Tongue (tissue), 1 donor: ENCODE measurements at regions not wholly inside any gene's neighbourhood (a gene's known extent, or its start where the extent isn't known, plus 50 kb on each side); places are given as distances from the start of the nearest gene placed in this dataset.
A peak's percentile ranks its signal among the peaks of the same experiment; 100 is the strongest.

Experiments
- DNase-seq: peaks from one replicate; pipeline ENCODE4 v3.0.0-alpha.2; 2015

DNA sequence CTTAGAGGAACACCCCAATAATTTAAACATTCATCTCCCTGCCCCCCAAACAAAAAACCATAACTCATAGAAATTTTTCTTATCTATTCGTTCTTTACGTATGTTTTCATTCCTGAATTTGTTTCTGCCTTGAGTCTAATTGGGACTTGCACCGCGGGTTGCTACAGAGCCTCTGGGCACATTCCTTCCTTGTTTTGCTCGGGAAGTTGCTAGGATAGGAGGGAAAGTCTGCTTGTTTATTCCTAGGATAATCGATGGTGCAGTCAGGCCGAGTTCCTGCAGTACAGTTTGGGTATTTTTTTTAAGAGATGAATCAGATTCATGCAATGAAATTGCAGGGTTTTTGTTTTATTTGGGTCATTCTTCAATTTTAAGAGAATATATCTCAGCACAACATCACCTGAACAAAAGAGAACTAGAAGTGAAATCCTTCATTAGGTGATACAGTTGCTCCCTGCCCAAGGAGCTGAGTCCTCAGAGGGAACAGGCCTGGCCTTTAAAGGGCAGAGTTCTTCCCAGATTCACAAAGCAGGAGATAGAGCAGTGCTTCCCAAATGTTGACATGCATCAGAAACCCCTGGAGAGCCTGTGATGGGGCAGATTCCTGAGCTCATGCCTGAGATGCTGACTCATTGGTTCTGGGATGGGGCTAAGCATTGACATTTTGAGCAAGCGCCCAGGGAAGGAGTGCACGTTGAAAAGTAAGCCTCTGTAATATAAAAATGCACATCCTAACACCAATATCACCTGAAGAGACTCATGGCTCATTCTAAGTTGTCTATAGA lies 114.9 kb upstream of the FAM9B start:
- DNase-seq: no peak

DNA sequence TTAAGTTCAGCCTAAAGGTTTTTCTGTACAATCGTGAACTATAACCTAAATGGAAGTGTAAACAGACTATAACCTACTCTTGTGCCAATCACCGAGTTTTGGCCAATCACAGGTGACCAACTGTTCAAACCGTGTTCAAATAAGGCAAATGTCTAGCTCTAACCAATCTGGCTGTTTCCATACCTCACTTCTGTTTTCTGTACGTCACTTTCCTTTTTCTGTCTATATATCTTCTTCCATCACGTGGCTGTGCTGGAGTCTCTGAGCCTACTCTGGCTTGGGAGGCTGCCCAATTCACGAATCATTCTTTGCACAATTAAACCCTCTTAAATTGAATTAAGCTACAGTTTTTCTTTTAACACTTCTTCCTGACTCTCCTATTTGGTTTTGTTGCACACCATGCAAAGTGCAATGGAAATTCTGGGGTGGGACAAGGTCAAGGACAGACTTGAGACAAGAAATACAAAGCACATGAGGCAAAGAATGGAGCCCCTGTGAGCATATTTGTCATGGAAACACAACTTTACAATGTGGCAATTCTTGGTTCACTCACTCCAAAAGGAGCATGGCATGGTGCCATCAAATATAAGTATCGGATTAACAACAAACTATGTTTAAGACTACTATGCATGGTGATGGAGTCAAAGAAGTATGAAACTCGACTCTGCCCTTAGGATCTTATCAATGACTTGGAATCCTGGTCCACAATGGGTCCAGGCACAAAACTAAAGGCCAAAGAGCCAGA lies 115.7 kb upstream of the FAM9B start:
- DNase-seq: peak; percentile 9

DNA sequence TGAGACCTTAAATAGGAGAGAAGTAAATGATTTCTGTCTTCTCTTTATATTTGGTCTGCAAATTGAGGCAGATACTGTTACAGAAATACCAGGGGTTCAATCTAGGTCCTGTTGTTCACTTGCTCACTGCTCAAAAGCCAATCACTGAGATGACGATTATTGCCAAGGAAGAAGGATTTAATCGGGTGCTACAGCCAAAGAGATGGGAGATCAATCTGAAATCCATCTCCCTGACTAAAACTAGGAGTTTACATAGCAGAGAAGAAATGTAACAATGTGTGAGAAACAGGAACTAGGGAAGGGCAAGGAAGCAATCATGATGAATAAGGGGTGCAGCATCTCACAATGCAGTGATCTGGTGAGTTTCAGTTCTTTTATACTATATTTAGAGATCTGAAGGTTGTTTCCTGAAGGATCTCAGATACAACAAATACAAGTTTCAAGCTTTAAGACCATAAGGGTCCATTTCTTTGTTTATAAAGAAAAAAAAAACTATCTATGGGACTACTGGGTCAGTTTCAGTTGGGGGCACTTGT lies 117.9 kb upstream of the FAM9B start:
- no peak for DNase-seq

DNA sequence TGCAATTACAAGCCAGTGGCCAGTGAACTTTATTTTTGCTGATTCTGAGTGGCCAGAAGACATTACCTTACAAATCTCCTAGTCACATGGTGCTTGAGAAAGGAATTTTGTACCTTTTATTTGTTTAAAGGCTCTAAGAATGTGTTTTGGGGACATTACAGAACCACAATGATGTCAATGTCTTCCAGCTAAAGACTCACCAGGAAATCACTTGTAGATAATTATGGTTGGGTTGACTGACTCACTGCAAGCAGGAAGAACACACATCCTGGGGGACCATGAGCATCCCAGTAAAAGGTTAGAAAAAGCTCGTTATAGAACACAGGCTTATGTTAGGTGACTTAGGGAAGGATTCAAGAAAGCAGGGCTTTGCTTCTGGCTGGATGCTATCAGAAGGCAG lies 119.4 kb upstream of the FAM9B start:
- DNase-seq: no peak

DNA sequence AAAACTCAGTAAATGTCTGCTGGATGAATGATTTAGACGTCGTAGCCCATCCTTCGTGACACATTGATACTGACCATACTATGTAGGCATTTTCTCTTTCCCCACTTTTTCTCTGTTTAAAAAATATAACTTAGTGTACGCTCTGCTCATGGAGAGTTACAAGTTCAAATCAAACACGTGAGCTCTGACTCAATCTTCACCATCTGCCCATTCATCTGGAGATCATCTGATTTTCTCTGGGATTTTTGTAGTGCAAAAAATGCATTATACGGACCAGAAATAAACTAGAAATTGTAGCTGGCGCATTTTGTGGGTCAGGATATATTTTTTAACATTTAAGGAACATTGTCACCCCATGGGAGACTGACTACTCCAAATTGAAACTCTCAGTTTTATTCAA lies 124.7 kb upstream of the FAM9B start:
- DNase-seq: no peak

DNA sequence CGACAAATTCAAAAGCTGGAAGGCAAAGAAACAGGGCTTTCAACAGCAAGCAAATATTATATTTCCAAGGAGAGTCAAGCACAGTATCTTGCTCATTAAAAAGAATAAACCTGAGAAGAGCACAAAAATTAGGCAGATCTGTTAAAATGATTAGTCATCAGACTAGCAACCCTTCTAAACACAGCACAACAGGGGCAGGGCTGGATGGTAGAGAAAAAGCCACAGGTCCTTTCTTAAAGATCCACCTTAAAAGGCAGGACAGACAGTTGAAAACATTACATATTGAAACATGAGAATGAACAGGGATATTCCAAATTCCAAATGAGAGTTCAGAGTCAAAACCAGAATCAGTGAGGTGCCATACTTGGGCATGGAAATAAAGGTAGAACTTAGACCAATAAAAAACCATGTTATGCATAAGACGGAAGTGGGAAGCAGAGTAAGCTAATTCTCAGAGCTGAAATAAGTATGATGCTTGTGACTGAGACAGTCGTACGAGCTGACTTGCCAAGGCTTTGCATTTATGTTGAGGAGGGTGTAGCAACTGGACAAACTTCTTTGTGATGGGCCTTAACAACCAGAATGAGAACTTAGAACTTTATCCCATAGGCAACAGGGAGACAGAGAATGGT lies 126.9 kb upstream of the FAM9B start:
- DNase-seq: no peak

DNA sequence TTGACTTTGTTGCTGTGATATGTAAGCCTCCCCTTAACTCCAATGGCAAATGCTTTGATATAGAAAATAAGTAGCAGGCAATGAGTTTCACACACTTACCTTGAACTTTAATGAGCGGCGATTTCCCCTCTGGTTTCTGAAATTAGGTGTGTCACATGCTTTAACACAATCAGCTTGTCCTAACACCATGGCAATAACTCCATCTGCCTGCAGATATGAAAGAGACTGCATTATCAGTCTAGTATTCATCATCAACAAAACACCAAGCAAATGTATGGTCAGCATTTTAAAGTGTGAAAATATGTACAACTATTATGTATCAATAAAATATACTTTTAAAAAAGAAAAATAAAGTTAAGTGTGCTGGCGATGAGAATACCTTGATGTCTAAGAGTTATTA lies 128.8 kb upstream of the FAM9B start:
- DNase-seq: no peak

DNA sequence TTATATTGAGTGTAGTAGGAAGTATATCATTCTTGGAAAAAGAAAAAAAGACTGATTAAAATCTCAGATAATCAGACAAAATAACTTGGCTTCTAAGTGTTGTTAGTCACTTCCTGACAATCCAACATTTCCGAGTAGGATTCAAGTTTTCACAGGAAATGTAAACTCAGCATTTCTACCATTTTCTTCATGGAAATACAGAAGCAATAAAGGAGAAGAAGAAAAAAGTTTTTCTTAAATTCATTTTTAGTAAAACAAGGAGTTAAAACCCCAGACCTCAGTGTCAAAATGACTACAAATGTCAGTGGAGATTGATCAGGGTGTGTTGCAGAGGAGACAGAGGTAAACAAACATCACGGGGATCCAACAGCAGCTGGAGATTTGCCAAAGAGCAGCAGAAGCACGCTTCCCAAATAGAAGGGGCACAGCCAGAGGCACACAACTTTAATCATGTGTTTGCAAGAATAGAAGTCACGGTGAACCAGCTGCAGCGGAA lies 129.3 kb upstream of the FAM9B start:
- DNase-seq: peak; percentile 12

DNA sequence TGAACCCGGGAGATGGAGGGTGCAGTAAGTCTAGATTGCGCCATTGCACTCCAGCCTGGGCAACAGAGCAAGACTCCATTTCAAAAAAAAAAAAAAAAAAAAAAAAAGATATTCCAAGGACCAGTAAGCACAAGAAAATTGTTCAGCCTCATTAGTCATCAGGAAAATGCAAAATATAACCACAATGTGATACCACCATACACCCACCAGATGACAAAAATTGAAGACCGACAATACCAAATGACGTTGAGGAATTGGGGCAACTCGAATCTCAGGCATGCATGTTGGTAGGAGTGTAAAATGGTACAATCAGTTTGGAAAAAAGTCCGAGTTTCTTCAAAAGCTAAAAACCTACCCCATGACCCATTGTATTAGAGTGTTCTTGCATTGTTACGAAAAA lies 130.2 kb upstream of the FAM9B start:
- no peak for DNase-seq

DNA sequence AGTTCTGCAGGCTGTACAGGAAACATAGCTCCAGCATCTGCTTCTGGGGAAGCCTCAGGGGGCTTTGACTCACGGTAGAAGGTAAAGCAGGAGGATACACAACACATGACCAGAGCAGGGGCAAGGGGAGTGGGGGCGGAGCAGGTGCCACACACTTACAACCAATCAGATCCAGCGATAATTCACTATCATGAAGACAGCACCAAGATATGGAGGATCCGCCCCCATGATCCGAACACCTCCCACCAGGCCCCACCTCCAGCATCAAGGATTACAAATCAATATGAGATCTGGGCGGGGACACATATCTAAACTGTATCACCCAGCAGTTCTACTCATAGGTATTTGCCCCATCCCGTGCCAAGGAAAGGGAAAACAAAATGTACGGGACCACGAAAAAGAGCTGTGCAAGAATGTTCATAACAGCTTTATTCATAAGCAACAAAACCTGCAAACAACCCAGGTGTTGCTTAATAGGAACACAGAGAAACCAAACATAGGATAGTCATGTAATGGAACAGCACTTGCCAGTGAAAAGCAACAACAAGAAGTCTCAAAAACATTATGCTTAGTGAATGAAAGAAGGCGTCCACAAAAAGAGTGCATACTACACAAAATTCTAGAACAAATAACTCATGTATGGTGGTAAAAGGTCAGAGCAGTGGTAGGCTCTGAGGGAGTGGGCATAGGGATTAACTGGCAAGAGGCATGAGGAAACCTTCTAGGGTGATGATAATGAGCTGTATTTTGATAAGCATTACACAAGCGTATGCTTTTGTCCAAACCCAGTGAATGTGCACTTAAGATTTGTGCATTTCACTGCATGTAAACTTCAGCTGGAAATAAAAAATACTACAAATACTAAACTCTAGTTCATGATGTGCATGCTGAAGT lies 130.9 kb upstream of the FAM9B start:
- no peak for DNase-seq

DNA sequence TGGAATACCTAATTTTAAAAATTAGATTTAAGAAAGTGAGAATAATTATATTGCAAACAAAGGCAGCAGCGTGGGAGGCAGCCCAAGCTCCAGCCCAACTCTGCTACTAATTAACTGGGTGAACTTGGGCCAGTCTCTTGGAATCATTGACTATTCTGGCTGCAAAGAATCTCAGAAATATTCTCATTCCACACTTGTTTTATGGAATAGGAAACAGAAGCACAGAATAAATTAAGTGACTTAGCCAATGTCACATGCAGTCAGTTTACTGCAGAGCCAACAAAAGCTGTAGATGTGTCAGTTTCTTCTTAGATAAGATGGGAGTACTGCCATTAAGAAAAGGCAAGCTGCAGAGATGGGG lies 132.6 kb upstream of the FAM9B start:
- no peak for DNase-seq

DNA sequence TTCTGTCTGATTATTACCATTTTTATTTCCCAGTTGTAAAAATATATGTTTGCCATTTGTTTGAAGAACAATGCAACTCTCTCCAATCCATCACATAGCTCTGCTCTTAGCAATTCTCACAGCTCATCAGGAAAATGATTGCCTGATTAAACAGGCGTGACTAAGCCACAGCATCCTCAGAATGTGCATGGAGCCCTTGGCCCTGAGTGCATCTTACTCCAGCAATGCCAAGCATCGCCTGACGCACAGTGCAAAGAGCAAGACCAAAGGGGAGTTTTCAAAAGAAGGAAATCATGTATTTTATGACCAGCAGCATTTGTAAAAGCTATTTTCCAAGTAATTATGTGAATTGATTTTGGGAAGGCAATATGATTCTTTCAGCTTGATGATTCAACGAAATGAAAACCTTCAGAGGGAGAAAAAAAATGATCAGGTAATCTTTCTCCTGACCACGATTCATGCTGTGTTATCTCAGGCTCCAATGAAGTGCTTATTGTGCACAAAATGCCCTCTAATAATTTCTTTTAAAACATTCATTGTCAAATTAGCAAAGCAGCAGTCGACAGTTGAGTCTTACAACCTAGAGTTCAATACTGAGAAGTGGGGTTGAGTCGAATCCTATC lies 138.0 kb upstream of the FAM9B start:
- no peak for DNase-seq

DNA sequence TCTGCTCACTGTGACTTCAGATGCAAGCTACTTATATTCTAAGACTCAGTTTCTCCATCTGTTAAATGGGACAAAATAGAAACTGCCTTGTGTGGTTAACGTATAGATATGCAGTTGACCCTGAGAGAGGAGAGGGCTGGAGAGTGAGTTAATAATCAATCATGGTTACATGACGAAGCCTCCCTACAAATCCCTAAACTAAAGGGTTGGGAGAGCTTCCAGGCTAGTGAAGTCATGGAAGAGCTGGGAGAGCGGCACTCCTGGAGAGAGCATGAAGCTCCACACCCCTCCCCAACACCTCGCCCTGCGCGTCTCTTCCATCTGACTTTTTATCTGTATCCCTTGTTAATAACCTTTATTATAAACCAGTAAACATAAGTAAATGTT lies 138.5 kb upstream of the FAM9B start:
- no peak for DNase-seq

DNA sequence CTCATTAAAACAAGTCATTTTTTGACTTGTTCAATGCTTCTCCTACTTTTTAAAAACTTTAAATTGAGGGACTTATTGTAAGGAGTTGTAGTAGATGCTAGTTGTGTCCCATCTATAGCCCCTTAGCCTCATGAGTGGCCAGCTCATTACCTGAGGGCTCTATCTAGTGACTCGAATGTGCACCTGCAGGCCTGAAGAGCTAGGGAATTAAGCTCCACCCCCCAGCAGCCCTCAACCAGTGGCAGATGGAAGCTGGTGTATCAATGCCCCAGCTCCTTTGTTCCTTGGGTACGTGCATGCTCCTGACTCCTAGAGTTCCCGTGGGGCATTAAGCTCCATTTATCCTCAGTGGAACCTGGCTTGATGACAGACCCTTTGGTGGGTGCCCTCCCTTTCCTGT lies 146.7 kb upstream of the FAM9B start:
- no peak for DNase-seq

DNA sequence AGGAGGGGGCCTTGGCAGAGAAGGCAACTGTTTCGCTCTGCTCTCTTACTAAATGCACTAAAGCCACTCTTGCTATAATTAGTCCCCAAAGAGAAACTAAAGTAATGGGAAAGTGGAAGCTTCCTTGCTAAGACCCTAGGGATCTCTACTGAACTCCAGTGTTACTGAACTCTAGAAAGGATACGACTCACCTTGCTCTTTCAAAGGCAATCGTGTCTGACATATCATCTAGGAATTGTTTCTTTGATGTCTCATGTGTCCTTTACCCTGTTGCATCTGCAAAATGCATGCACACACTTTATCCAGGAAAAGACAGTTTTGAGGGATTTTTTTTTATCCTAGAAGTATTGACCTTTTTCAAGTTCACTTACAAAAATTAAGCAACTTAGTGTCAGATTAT lies 148.1 kb upstream of the FAM9B start:
- DNase-seq: no peak

DNA sequence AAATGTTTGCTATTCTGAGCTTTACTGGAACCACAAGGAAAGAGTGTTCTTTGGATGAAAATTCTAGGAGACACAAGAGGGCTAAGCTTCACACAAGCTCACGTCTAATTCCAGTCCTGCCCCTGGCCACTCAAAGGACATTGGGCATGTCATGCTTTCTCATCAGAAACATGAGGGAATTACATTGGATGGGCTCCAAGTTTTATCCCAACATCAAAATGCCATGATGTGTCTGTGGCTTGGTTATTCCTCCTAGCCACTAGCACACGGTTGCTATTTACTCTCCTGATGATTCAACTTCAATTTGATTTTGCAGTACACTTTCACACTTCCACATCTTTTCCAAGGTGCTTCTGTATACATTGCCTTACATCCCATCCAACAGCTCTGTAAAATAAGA lies 149.6 kb upstream of the FAM9B start:
- DNase-seq: no peak

DNA sequence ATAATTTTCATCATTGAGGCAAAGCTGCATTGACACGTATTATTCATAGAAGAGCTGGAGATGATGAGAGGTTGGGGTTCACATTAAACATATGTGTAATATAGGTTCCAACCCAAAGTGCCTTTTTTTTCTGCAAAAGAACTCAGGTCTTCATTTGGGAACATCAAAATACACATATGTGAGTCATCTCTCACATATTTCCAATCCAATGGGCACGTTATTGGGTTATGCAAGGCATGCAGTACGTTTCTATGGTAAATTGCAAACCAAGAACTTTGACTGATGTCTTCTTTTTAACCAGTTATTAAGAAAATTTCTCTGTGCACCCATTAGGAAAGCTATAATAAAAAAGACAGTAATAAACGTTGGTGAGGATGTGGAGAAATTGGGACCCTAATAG lies 150.3 kb upstream of the FAM9B start:
- DNase-seq: no peak

DNA sequence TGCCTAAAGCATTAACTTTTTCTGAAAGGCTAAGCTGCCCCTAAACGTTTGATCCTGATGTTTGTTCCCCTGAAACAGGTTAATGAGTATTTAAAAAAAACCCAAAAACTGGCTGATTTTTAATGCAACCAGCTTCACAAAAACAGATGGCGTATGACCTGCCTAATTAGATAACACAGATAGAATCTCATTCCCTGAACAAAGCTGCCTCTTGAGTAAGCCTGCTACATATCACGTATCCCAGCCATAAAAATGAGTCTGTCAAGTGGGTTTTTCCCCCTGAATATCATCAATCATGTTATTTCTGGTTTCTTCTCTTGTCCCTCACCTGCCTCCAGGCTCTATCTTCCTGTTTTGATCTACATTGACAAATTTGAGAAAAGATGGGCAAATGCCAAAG lies 154.2 kb upstream of the FAM9B start:
- no peak for DNase-seq

DNA sequence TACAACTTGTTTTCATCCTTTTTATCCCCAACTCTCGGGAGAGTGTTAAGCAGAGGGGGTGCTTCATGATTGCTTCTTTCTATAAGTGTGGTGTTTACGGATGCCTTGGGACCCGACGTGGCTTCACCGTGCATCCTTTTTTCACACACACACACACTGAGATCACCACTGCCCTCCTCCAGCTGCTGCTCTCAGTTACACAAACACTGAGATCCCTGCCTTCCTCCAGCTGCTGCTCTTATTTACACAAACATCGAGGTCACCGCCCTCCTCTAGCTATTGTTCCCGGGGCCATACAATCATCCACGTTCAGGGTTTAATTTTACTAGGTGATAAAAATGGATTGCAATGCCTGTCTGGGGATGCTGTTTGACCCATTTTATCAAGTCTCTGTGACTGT lies 155.4 kb upstream of the FAM9B start:
- no peak for DNase-seq

DNA sequence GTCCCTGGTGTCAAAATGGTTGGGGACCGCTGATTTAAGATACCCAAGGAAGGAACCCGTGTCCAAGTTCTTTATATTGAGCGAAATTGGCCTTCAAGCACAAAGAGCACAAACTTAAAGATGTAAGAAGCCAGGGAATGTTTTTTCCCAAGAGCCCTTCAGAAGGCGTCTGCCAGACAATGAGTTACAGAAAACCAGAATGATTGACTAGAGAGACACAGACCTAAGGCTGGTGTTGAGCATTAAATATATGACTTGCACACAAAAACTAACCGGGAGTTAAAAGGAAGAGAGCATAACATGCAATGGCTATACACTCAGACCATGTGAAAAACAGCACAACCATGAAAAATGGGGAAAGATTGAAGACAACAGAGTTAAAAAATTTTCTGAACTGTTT lies 157.5 kb upstream of the FAM9B start:
- DNase-seq: no peak

DNA sequence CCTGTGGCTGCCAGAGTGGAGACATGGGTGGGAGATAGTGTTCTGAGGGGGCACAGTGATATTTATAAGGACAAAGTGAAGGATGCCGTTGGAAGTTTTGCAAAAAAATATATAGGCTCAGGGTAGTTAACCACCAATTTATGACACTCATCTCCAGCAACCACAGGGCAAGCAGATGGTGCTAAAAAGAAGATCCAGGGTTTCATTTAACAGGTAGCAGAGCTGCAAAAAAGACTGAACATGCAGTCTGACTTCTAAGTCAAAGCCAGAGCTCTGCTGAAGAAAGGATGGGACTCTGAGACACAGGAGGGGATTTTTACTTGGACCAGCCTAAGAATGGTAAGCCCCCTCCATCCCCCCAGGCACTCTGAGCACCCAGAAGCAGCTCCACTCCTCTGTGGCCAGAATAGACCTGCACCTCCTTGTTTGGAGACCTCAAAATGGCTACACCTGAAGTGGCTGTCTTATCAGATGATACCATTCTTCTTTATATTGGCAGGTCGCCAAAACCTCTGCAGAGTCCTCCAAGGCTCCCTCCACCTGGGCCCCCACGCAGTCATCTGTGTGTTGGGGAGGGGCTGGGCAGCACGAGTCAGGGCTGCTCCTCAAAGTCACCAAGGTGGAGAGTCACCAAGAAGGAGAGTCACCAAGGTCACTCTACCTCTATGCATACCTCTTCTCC lies 161.4 kb upstream of the FAM9B start:
- no peak for DNase-seq
